Spleen (tissue), 7 donors: ENCODE measurements at regions not wholly inside any gene's neighbourhood (a gene's known extent, or its start where the extent isn't known, plus 50 kb on each side); places are given as distances from the start of the nearest gene placed in this dataset.

Source experiments
- POLR2A ChIP-seq, 3 donors: fragments of 450-650 bp; IDR thresholded peaks; one replicate each; pipeline ENCODE4 v1.5.1; 2017; ENCODE audit warnings: antibody characterized with exemption in 3 of 3, mild to moderate bottlenecking in 1 of 3
- POLR2AphosphoS5 ChIP-seq, 3 donors: sonication (generic); formaldehyde crosslinking; IDR thresholded peaks; one replicate each; pipeline ENCODE4 v1.5.1; 2017; ENCODE audit warnings: antibody characterized with exemption in 3 of 3
- TF ChIP-seq, protein P1 (sequence below), 11 experiments: fragments of 200-600 bp in 7 of 11; fragments of 450-650 bp in 4 of 11; sonication (generic) in 4 of 11; IDR thresholded peaks in 8 of 11; conservative IDR thresholded peaks in 3 of 11; 1 replicate in 7 of 11; 2 replicates in 4 of 11; pipeline versions ENCODE4 v1.4.0 to v1.8.0; 2016 to 2021; ENCODE audit warnings: antibody characterized with exemption in 11 of 11, inconsistent platforms in 4 of 11, mild to moderate bottlenecking in 1 of 11
- donor health status: DM: no; HTN: no; CAD: no; lungs with moderate emphysema.
- donor health status: DM: no; HTN: no; CAD: no.
- donor health status: DM: no; HTN: no; CAD: no.

DNA sequence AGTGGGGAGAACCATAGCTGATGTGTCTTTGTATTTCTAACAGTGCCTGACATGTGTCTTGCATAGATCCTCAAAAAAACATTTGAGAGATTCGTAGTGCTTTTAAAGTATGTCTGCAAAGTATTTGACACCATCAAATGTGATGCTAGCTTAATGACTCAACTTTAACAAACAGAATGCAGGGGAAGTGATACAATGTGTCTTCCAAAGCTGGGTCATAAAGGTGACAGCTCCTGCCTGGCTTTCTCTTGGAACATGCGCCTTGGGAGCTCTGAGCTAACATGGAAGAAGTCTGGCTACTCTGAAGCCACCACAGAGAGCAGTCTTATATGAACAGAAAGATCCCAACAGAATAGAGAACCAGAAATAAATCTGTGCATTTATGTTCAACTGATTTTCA is 78.2 kb downstream of the C1D start:
- TF ChIP-seq, protein P1, sequence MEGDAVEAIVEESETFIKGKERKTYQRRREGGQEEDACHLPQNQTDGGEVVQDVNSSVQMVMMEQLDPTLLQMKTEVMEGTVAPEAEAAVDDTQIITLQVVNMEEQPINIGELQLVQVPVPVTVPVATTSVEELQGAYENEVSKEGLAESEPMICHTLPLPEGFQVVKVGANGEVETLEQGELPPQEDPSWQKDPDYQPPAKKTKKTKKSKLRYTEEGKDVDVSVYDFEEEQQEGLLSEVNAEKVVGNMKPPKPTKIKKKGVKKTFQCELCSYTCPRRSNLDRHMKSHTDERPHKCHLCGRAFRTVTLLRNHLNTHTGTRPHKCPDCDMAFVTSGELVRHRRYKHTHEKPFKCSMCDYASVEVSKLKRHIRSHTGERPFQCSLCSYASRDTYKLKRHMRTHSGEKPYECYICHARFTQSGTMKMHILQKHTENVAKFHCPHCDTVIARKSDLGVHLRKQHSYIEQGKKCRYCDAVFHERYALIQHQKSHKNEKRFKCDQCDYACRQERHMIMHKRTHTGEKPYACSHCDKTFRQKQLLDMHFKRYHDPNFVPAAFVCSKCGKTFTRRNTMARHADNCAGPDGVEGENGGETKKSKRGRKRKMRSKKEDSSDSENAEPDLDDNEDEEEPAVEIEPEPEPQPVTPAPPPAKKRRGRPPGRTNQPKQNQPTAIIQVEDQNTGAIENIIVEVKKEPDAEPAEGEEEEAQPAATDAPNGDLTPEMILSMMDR (IDR thresholded peaks at IDR 0.05 in 8 of 11, conservative IDR thresholded peaks at IDR 0.05 in 3 of 11): no peak
- TF ChIP-seq POLR2A (IDR thresholded peaks at IDR 0.05) (no peak), POLR2AphosphoS5 (IDR thresholded peaks at IDR 0.05) (no peak)
